Fibroblast of lung (primary cell): ENCODE measurements at regions not wholly inside any gene's neighbourhood (a gene's known extent, or its start where the extent isn't known, plus 50 kb on each side); places are given as distances from the start of the nearest gene placed in this dataset.

Source experiments
- DNase-seq, 2 donors: peaks; one replicate each; pipeline versions ENCODE4 v3.0.0 to v3.0.0-alpha.2; 2010; ENCODE audit warnings: low read depth in 2 of 2
- H2AFZ ChIP-seq: 2 replicates; pipeline ENCODE4 v1.5.1; 2012; ENCODE audit warnings: low read length, control low read depth, inconsistent platforms
- H3K27ac ChIP-seq: 2 replicates; pipeline ENCODE4 v1.5.1; 2011; ENCODE audit warnings: low read length, control low read depth; ENCODE audit not compliant: insufficient read depth
- H3K27me3 ChIP-seq: 2 replicates; pipeline ENCODE4 v1.5.1; 2011; ENCODE audit warnings: mild to moderate bottlenecking, low read length; ENCODE audit not compliant: control insufficient read depth, insufficient read depth
- H3K36me3 ChIP-seq: 2 replicates; pipeline ENCODE4 v1.5.1; 2011; ENCODE audit warnings: low read length; ENCODE audit not compliant: control insufficient read depth, insufficient read depth
- H3K4me1 ChIP-seq: 2 replicates; pipeline ENCODE4 v1.5.1; 2011; ENCODE audit warnings: low read length; ENCODE audit not compliant: control insufficient read depth, insufficient read depth; ENCODE audit errors: extremely low read depth
- H3K4me2 ChIP-seq: 2 replicates; pipeline ENCODE4 v1.5.1; 2011; ENCODE audit warnings: low read length, control low read depth; ENCODE audit not compliant: insufficient read depth; ENCODE audit errors: extremely low read depth
- H3K4me3 ChIP-seq, 4 experiments: fragments of 200-600 bp in 1 of 4; sonication (generic) in 1 of 4; replicated peaks in 1 of 4; 2 replicates each; pipeline ENCODE4 v1.5.1; 2011 to 2016; ENCODE audit warnings: low read length in 4 of 4, low read depth in 3 of 4, mild to moderate bottlenecking in 3 of 4, control low read depth in 2 of 4, inconsistent platforms in 1 of 4, mixed read lengths in 1 of 4; ENCODE audit not compliant: insufficient read depth in 1 of 4; ENCODE audit errors: control extremely low read depth in 1 of 4
- H3K79me2 ChIP-seq: 2 replicates; pipeline ENCODE4 v1.5.1; 2012; ENCODE audit warnings: mild to moderate bottlenecking, low read length, inconsistent platforms; ENCODE audit not compliant: control insufficient read depth, insufficient read depth
- H3K9ac ChIP-seq: 2 replicates; pipeline ENCODE4 v1.5.1; 2011; ENCODE audit warnings: mild to moderate bottlenecking, low read length, control low read depth; ENCODE audit not compliant: insufficient read depth
- H3K9me3 ChIP-seq: 2 replicates; pipeline ENCODE4 v1.5.1; 2012; ENCODE audit warnings: low read depth, low read length; ENCODE audit not compliant: control insufficient read depth, insufficient read depth
- H4K20me1 ChIP-seq: 2 replicates; pipeline ENCODE4 v1.5.1; 2011; ENCODE audit warnings: low read length; ENCODE audit not compliant: control insufficient read depth, insufficient read depth; ENCODE audit errors: extremely low read depth
- EZH2 ChIP-seq: IDR thresholded peaks from 2 replicates; pipeline ENCODE4 v1.5.1; 2012; ENCODE audit warnings: low read length, control low read depth, mild to moderate bottlenecking; ENCODE audit errors: missing control alignments
- TF ChIP-seq, protein P1 (sequence below), 2 donors: IDR thresholded peaks in 1 of 2; conservative IDR thresholded peaks in 1 of 2; 1 replicate in 1 of 2; 2 replicates in 1 of 2; pipeline ENCODE4 v1.5.1; 2011 to 2012; ENCODE audit warnings: low read length in 2 of 2, control low read depth in 1 of 2, inconsistent platforms in 1 of 2, low read depth in 1 of 2, mild to moderate bottlenecking in 1 of 2

DNA sequence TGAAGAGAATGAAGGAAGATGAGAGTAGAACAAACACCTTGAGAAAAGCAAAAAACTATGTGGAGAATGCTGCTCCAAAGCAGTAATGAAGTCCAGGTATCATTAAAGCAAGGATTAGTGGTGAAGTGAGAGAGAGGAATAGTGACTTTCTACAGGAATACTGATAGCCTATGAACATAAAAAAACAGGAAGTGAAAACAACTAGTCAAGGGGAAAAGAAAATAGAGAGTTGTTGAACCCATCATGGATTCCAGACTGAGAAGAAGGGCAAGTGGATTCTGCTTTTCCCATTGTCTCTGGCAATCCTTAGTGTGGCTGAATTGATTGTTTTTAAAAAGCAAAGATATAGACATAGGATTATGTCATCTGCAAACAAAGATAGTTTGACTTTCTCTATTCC, 119.9 kb upstream of the LHX8 start:
- Histone ChIP-seq H3K79me2 (no peaks in the 10 kb centered on the region), H4K20me1 (no peaks in the 10 kb centered on the region), H2AFZ (no peak overlapping the region), H3K4me1 (no peaks in the 10 kb centered on the region), H3K27ac (no peak overlapping the region), H3K4me3 (no peak overlapping the region), H3K36me3 (no peaks in the 10 kb centered on the region), H3K9ac (no peak overlapping the region), H3K4me2 (no peak overlapping the region), H3K9me3 (no peaks in the 10 kb centered on the region), H3K27me3 (no peaks in the 10 kb centered on the region)
- no peak for DNase-seq
- TF ChIP-seq, protein P1, sequence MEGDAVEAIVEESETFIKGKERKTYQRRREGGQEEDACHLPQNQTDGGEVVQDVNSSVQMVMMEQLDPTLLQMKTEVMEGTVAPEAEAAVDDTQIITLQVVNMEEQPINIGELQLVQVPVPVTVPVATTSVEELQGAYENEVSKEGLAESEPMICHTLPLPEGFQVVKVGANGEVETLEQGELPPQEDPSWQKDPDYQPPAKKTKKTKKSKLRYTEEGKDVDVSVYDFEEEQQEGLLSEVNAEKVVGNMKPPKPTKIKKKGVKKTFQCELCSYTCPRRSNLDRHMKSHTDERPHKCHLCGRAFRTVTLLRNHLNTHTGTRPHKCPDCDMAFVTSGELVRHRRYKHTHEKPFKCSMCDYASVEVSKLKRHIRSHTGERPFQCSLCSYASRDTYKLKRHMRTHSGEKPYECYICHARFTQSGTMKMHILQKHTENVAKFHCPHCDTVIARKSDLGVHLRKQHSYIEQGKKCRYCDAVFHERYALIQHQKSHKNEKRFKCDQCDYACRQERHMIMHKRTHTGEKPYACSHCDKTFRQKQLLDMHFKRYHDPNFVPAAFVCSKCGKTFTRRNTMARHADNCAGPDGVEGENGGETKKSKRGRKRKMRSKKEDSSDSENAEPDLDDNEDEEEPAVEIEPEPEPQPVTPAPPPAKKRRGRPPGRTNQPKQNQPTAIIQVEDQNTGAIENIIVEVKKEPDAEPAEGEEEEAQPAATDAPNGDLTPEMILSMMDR (conservative IDR thresholded peaks at IDR 0.05 in 1 of 2, IDR thresholded peaks at IDR 0.05 in 1 of 2; ENCODE audit: low read depth in 1 of 2, low read length in 2 of 2): no peak
- no peak for TF ChIP-seq EZH2

DNA sequence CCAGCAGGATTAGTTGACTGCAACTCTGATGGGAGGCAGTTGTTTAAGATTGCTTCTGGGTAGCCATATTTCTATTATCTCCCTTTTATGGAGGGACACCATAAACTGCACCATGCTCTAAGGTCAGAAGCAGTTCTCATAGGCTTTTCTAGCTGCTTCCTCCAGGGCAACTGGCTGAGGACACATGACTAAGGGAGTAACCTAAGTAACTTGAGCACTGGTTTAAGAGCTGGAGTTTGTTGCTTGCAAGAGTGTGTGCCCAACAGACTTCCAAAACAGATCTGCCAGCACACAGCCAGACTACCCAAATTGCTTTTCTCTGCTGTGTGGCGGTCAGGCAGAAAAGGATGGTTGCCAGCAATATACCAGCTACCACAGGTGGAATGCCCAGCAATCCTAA, 111.2 kb upstream of the LHX8 start:
- Histone ChIP-seq H3K4me3 (no peak overlapping the region), H4K20me1 (no peaks in the 10 kb centered on the region), H2AFZ (no peak overlapping the region), H3K9me3 (no peaks in the 10 kb centered on the region), H3K79me2 (no peaks in the 10 kb centered on the region), H3K4me2 (no peak overlapping the region), H3K9ac (no peak overlapping the region), H3K27ac (no peak overlapping the region), H3K27me3 (no peaks in the 10 kb centered on the region), H3K4me1 (no peaks in the 10 kb centered on the region), H3K36me3 (no peaks in the 10 kb centered on the region)
- TF ChIP-seq, protein P1 (conservative IDR thresholded peaks at IDR 0.05 in 1 of 2, IDR thresholded peaks at IDR 0.05 in 1 of 2; ENCODE audit: low read depth in 1 of 2, low read length in 2 of 2): no peak
- TF ChIP-seq EZH2: no peak
- no peak for DNase-seq

DNA sequence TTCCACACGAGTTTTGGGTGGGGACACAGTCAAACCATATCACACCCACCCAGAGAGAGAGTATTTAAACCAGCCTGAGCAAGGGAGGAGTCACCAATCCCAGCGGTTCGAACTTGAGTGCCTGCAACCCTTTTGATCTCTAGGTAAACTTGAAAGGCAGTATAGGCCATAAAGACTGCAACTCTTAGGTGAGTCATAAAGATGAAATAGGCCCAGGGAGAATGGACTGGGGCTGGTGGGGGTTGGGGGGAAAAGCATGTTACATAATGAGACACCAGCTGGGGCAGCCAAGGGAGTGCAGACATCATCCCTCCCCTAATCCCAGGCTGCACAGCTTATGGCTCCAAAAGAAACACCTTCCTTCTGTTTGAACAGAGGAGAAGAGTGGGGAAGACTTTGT, 99.8 kb upstream of the LHX8 start:
- Histone ChIP-seq H3K9me3 (no peaks in the 10 kb centered on the region), H3K4me3 (no peak overlapping the region), H3K9ac (no peak overlapping the region), H3K36me3 (no peaks in the 10 kb centered on the region), H3K27me3 (no peaks in the 10 kb centered on the region), H3K79me2 (no peaks in the 10 kb centered on the region), H2AFZ (no peak overlapping the region), H3K4me2 (no peak overlapping the region), H3K27ac (no peak overlapping the region), H4K20me1 (no peaks in the 10 kb centered on the region), H3K4me1 (no peaks in the 10 kb centered on the region)
- TF ChIP-seq EZH2: no peak
- TF ChIP-seq, protein P1 (conservative IDR thresholded peaks at IDR 0.05 in 1 of 2, IDR thresholded peaks at IDR 0.05 in 1 of 2; ENCODE audit: low read depth in 1 of 2, low read length in 2 of 2): no peak
- DNase-seq: no peak
